DMS53 treated with DMSO at 0.1 percent for 48 hours (cell line): ENCODE measurements at regions not wholly inside any gene's neighbourhood (a gene's known extent, or its start where the extent isn't known, plus 50 kb on each side); places are given as distances from the start of the nearest gene placed in this dataset.

Experiments
- DNase-seq: peaks from one replicate; lab custom pipeline; 2025; ENCODE audit not compliant: unreplicated experiment; lab: John Stamatoyannopoulos, UW

DNA sequence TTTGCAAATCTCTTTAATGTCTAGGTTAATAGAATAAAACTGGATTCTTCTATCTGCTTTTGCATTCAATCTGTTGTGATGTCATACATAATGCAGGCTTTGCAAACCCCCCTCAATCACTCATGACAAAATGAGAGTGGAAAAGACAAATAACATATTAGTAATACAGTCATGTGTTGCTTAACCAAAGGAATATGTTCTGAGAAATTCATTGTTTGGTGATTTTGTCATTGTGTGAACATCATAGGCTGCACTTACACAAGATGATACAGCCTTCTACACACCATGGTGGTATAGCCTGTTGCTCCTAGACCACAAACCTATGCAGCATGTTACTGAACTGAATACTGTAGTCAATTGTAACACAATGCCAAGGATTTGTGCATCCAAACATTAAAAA is 87.3 kb upstream of the SEC61G start:
- no peak for DNase-seq

DNA sequence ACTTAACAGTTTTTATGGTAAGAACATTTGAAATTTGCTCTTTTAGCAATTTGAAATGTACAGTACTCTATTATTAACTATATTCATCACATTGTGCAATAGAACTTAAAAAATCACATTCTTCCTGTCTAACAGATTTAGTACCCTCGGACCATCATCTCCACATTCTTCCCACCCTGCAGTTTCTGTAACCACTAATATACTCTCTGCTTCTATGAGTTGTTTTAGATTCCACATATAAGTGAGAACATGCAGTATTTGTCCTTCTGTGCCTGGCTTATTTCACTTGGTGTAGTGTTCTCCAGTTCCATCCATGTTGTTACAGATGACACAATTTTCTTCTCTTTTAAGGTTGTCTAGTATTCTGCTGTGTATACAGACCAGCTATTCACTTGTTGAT is 88.9 kb upstream of the SEC61G start:
- DNase-seq: no peak

DNA sequence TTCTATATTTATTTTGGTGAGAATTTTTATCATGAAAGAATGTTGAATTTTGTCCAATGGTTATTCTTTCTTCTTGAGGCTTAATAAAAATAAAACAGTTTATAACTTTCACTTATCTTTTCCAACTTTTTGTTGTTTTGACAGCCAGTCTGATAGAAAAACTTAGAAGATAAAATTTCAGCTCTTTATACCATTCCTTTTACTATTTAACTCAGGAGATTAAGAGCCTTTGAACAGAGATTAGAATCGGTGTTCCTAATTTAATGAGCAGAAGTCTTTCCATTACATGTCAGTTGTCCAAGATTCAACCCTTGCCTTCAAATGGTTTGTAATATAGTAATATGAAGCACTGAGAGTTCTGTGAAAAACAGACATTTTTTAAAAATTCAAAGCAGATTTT is 97.8 kb upstream of the SEC61G start:
- no peak for DNase-seq

DNA sequence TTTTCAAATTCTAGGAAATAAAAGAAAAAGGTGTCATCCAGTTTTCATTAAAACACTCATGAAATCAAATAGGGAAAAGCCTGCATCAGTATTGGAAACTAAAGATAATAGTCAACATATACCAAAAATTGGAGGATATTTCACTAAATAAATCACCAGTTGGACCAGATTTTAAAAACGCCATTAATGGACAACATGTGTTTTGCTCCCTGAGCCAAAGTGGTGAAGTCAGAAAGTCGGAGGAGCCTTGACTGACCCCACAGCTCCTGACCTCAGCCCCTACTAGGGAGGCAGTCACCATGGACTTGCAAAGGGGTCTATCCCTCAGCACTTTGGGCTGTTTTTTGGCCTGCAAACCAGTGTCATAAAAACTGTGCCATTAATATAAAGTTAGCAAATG is 98.3 kb upstream of the SEC61G start:
- DNase-seq: no peak

DNA sequence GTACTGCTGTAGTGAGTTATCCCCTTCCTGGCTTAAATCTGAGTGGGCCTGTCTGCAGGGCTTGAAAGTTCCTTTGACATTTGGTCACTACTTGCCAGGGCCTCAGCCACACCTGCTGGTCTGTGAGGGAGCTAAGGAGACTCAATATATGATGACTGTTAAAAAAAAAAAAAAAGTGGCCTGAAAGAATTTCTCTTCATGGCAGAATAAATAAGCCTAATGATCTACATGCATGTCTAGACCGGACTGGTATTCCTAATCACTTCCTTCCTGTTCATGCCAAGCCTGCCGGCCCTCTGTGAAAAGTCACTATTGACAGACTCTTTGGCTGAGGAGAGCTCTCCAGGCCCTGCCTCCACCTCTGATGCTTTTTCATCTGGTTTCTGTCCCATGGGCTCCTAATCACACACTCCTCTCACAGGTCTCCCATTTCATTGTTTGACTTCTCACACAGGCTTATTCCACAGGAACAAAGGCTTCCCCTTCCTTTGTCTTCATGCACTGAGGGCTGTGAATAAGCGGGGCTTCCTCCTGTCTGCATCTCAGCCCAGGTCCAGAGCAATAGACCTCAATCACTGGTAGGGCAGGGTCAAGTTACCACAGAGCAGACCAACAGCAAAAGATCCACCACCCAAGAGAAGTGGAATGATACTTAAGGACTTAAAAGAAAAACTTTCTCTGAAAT is 99.1 kb upstream of the SEC61G start:
- DNase-seq: peak; percentile 89

DNA sequence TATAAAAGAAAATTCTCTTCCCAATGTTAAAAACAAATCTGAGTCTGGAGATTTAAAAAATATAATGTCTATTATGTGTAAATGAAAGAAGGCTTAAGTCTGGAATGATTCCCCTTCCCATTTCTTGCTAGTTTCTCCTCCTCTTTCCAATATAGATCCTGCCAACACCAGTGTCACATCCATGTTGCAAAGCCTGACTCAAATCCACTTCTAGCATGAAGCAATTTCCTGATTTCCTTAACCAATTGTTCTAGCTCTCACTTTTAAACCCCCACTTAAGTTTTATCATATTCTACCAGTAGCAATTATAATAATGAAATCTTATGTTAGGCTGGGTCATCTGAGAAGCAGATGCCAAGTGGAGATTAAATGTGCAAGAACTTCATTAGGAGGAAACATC is 100.1 kb upstream of the SEC61G start:
- no peak for DNase-seq

DNA sequence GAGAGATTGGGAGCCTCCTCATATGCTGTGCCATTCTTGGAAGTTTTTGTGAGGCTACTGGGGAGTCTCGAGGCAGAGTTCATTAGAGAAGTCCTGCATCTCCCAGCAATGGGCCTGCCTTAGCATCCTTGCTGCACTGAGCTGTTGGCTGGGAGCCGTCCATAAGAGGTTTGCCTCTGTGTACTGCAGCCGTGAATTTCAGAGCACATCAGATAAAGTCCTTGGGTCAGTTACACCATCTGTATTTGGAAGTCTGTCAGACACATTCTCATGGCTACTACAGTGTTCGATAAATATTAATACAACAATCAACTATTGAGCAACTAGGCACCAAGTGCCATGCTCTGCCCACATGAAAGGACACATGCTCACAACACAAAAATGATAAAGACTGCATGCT is 100.5 kb upstream of the SEC61G start:
- no peak for DNase-seq

DNA sequence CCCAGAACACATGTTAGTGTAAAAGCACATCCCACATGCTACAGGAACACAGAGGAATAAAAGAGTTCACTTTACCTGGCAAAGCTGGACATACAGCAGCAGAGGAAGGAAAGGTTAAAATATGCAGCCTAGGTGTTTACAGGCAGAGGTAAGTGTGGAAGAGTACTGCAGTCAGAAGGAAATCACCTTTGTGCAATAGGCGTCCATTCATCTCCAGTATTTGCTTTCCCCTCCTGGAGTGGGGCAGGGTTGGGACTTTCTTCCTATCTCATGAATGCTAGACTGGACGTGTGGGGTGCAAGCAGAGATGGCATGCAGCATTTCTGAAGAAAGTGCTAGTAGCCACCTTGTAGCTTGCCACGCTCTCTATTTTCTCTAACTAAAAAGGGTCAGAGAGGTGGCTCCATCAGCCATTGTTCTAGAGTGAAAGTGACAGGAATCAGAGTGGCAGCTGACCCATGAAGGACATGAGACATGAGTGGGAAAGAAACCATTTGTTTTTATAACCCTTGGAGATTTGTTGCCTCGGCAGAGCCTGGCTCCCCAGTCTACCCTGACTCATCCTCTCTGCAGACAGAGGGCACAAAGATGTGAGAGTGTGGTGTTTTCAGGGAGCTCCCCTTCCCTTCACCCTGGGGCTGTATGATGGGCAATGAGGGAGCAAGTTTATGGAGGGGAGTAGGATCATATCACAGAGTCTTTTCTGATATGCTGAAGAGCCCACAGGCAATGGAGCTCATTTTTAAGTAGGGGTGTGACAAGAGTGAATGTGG is 101.2 kb upstream of the SEC61G start:
- peak; percentile 22 for DNase-seq

DNA sequence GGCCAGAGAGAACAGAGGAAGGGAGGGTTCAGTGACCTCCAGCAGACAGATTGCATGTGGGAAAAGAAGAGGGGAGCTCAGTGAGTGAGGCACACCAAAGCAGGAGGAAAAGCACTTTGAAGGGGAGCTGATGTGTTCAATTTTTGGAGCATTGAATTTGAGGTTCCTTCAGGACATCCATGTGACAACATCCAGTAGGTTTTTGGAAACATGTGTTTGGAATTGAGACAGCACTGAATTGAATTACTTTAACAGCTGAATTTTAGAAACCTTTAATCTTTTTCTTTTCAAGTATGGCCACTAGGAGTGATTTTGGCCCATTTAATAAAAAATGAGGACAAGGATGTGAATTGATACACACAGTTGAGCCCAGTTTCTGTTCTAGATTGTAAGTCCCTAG is 101.8 kb upstream of the SEC61G start:
- DNase-seq: no peak

DNA sequence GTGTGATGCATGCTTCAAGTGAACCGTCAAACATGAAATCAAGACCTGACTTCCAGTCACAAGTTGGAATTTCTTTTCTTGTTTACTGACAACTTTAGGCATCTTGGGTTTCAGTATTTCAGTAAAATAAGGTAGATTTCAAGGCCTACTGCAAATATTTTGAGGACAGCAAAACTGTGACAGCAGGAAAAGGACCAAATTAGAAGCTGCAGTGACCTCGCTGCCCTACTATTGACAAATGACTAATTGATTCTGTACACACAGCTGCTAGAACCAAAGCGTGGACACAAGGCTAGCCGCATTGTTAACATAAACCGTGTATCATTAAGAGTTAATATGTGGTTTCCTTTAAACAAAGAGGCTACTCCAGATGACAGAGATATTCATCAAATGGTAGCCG is 105.7 kb upstream of the SEC61G start:
- peak; percentile 85 for DNase-seq

DNA sequence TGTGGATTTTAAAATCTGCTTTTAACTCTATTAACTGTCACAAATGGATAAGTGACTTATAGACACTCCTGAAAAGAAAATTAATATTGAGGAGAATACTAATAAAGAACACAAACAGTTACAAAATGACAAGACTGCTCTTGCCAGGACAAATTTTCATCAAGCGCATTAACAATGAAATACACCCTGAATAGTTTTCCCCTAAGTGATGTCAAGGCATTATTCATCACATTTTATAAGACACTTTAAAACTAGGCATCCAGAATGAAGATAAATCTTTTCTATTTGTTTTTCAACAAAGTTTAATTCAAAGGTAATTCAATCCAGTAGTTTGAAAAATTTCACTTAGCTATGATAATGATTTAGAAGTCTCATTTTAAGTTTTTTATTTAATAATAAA is 110.5 kb upstream of the SEC61G start:
- DNase-seq: no peak

DNA sequence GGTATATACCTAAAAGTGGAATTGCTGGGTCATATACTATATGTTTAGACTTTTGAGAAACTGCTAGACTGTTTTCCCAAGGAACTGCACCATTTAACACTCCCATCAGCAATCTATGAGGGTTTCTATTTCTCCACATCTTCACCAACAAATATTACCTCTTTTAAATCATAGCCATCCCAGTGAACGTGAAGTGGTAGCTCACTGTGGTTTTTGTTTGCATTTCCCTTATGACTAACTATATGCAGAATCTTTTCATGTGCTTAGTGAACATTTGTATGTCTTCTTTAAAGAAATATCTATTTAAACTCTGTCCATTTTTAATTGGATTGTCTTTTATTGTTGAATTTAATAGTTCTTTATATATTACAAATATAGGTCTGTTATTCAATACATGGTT is 115.8 kb upstream of the SEC61G start:
- peak; percentile 43 for DNase-seq

DNA sequence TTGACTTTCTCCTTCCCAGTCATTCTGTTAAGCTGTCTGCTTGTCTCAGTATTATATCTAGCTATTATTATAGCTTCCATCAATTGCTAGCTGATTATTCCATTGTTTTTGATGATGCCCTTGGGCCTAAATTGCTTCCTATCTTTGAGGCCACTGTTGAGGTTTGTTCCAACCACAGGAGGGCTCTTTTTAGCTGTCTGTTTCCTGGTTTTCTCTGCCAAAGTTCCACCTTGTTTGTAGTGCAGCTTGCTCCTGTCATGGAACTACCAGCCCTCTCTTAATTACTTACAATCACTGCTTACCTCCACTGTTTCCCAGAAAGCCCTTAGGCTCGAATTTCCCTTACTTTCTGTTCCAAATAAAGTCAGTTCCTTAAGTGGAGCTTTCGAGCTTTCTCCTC is 118.7 kb upstream of the SEC61G start:
- no peak for DNase-seq

DNA sequence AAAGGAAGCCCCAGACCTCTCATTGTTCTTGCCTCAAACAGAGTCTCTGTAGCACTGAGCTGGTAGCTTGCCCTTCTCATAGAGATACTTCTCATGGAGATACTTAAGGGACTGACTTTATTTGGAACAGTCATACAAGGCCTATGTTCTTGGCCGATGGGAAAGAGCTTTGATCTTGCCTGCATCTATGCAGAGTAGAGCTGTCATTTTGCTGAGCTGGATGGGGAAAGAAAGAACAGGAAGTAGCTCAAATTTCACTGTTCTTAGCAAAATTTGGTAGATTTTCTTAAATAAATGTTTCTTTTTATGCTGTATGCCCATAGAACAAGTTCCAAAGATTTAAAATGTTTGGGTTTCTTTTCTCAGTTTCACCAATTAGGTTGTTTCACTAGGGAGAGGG is 119.3 kb upstream of the SEC61G start:
- no peak for DNase-seq

DNA sequence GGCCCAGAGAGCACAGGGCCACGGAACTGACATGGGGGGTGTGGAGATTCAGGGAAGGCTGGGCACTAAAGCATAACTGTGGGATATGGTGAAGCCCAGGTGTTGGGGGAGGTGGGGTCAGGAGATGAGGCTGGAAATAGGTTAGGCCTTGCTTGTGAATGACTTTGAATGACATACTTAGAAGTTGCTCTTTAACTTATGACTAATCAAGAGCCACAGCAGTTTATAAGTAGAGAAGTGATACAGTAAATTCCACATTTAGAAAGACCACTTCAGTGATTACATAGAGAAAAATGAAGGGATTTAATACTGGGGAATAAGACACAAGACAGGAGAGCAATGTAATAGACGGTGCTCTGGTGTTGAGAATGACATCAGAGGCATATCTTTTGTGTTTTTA is 120.8 kb upstream of the SEC61G start:
- DNase-seq: peak; percentile 8

DNA sequence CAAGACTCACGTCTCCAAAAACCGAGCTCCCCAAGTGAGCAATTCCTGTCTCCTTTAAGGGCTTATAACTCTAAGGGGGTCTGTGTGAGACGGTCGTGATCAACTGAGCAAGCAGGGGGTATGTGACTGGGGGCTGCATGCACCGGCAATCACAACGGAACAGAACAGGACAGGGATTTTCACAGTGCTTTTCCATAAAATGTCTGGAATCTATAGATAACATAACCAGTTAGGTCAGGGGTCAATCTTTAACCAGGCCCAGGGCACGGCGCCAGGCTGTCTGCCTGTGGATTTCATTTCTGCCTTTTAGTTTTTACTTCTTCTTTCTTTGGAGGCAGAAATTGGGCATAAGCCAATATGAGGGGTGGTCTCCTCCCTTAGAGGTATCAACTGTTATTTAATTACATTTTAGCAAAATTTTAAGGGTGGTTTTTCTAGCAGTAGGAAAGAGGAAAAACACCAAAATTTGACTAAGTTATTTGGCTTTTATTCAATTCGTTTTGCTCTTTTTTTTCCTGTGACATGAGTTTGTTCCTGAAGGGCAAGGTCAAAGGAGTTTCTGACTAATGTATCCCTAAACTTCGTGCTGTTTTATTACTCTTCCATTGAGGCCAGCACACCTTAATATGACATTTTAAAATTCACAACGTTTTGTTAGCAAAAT is 121.4 kb upstream of the SEC61G start:
- DNase-seq: no peak

DNA sequence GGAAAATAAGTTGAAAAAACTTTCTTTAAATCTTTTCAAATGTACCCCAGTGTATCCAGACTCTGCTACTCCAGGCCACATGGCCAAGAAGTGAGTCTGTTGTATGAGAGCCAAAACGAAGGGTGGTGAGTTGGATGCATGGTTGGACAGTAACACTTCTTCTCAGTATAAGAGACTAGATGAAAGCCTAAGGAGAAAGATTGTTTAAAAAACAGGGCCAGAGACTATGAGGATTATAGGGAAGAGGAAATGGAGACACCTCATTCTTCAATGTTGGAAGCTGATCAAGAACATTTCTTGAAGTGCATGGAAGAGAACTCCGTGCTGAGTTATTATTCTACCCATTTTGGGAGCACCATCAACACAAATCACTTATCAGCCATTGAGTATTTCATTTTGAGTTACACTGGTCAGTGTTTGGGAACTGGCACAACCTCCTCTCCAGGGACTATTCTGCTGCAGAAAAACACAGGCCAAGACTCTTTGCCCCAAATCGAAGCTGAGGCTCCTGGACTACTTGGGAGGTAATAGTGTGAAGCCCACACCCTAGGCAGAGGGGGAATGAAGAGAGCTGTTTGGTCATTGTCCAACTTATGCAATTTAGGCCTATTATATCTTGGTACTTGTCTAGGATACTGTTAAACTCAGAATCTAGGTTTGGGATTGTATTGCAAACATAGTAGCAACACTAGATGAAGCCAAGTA is 123.0 kb upstream of the SEC61G start:
- DNase-seq: no peak

DNA sequence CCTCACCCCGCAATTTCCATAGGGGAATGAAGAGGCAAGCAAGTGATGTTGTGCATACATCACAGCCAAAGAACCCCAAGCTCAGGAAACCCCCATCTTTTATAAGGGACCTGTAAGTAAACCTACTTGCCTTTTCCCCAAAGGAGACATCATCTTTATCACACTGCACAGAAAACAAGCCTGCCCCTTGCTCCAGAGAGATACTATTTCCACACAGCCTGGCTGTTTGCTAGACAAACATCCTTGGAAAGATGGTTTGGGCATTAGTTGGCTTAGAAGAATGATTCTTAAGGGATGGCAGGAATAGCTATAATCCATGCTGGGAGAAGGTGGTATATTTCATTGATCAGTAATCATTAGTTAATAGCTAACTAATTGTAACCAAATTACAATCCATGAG is 123.7 kb upstream of the SEC61G start:
- DNase-seq: no peak

DNA sequence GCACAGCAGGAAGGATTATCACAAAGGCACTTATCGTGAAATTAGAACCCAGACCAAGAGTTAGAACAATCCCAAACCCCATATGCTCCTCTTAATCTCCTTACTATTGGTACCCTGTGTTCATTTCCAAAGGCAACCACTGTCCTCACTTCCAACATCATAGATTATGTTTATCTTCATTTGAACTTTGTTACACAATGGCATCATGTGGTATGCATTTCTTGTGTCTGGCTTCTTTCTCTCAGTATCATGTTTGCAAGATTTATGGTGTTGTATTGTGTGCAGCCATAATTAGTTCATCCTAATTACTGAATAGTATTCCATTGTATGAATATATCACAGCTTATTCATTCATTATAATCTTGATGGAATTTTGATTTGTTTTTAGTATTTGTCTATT is 124.6 kb upstream of the SEC61G start:
- no peak for DNase-seq

DNA sequence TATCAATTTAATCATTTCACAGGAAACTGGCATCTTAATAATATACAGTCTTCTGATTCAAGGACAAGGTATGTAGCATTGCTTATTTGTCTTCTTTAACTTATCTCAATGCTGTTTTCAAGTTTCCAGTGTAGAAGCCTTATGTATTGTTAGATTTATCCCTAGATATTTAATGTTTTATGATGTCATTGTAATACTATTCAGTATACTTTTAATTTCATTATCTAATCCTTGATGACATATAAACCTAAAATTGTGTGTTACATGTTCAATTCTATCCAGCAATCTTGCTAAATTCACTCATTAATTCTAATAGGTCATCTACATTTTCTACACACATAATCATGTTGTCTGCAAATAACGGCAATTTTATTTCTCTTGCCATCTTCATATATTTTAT is 126.3 kb upstream of the SEC61G start:
- DNase-seq: no peak

DNA sequence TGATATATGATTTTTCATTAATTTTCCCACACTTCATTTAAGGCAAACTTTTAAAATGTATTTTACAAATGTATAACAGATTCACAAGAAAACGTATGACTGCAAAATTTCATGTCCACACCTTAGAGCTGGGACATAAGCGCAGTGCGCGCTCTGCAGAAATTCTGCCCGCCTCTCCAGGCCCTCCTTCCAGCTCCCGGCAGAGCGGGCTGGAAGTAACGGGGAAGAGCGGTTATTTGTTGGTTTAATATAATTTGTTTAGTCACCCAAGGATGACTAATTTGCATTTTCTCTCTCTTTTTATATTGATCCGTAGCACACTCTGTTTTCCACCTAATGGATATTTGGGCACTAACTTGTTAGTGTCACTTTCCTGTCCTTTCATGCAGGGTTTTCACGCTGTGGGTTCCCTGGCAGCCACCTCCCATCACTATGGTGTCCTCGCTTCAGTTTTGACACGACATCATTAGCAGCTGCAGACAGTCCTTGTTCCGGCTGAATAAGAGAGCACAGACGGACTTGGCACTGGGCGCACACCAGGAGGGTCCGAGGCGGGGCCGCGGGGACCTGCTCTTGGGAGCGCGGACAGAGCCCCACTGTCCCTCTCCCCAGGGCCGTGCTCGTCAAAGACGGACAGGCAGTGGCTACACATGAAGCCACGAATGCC is 129.2 kb upstream of the SEC61G start:
- DNase-seq: peak; percentile 14
